ENCODE measurements at regions not wholly inside any gene's neighbourhood (a gene's known extent, or its start where the extent isn't known, plus 50 kb on each side); places are given as distances from the start of the nearest gene placed in this dataset.

DNA sequence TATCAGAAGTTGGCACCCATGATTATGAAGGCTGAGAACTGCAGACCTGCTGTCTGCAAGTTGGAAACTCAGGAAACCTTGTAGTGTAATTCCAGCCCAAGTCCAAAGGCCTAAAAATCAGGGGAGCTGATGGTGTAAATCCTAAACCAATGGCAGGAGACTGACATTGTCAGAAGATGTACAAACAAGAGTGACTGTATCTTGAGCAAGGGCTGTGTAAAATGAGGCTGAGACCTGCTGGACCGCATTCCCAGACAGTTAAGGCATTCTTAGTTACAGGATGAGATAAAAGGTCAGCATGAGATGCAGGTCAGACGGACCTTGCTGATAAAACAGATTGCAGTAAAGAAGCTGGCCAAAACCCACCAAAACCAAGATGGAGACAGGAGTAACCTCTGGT lies 147.7 kb downstream of the COG6 start:
- TF ChIP-seq, protein P1, sequence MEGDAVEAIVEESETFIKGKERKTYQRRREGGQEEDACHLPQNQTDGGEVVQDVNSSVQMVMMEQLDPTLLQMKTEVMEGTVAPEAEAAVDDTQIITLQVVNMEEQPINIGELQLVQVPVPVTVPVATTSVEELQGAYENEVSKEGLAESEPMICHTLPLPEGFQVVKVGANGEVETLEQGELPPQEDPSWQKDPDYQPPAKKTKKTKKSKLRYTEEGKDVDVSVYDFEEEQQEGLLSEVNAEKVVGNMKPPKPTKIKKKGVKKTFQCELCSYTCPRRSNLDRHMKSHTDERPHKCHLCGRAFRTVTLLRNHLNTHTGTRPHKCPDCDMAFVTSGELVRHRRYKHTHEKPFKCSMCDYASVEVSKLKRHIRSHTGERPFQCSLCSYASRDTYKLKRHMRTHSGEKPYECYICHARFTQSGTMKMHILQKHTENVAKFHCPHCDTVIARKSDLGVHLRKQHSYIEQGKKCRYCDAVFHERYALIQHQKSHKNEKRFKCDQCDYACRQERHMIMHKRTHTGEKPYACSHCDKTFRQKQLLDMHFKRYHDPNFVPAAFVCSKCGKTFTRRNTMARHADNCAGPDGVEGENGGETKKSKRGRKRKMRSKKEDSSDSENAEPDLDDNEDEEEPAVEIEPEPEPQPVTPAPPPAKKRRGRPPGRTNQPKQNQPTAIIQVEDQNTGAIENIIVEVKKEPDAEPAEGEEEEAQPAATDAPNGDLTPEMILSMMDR (IDR thresholded peaks at IDR 0.05) = no peak

GRCh38 chr13:39803851-39804250 lies 148.4 kb downstream of the COG6 start:
- TF ChIP-seq, protein P1 (IDR thresholded peaks at IDR 0.05) = no peak

DNA sequence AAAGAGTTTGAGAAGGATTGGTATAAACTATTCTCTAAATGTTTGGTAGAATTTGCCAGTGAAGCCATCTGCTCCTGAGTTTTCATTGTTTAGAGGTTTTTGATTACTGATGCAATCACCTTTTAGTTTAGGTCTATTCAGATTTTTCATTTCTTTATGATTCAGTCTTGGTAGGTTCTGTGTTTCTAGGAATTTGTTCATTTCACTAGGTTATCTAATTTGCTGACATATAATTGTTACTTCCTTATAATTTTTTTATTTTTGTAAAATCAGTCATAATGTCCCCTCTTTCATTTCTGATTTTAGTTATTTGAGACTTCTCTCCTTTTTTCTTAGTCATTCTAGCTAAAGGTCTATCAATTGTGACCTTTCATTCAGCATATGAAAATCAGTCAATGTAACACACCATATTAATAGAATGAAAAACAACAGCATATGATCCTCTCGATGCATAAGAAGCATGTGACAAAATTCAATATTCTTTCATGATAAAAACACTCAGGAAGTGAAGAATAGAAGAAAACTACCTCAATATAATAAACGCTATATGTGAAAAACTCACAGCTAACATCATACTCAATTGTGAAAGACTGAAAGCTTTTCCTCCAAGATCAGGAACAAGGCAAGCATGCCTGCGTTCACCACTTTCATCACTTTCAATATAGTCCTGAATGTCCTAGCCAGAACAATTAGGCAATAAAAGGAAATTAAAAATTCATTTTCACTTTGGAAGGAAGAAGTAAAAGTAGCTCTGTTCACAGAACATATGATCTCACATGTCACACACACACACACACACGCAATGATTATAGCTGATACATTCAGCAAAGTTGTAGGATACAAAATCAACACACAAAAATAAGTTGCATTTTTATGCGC lies 149.1 kb downstream of the COG6 start:
- TF ChIP-seq, protein P1 (IDR thresholded peaks at IDR 0.05) = no peak

GRCh38 chr13:39809466-39809865 lies 154.0 kb downstream of the COG6 start:
- TF ChIP-seq, protein P1 (IDR thresholded peaks at IDR 0.05) = no peak

- TF ChIP-seq, protein P1 (IDR thresholded peaks at IDR 0.05) = no peak
These were observed 154.8 kb downstream of the COG6 start for GRCh38 chr13:39810091-39810877.

GRCh38 chr13:39811051-39811450 lies 155.6 kb downstream of the COG6 start:
- TF ChIP-seq, protein P1 (IDR thresholded peaks at IDR 0.05) = no peak

DNA sequence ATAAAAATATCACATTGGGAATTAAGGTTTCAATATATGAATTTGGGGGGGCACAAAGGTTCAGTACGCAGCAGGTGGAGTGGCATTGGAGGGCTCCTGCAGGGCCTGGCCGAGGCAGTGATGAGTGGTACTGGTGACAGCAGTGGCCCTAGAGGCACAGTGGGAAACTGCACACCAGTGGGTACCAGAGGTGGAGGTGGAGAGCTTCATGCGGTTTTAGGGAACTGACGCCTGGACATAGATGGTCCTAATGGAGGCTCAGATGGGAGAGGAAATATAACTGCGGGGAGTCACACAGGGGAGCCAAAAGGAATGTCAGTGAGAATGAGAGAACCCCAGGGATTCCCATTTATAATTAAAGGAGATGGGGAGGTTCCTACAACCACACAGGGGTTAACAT lies 156.2 kb downstream of the COG6 start:
- TF ChIP-seq, protein P1 (IDR thresholded peaks at IDR 0.05) = no peak
